Nephron progenitor cell (in vitro differentiated cells): ENCODE measurements at regions not wholly inside any gene's neighbourhood (a gene's known extent, or its start where the extent isn't known, plus 50 kb on each side); places are given as distances from the start of the nearest gene placed in this dataset.
"Not testable (repeated sequence)": the region's sequence is repeated elsewhere in the genome, so short reads cannot be mapped to it uniquely, and the experiment has no call there.

Source experiments
- DNase-seq: peaks from one replicate; pipeline ENCODE4 v3.0.0; 2021
- H3K27ac Mint-ChIP-seq: 2 replicates; pipeline ENCODE4 v1.8.0; 2021; ENCODE audit warnings: mild to moderate bottlenecking, moderate library complexity, mixed read lengths
- H3K27me3 Mint-ChIP-seq: 2 replicates; pipeline ENCODE4 v1.8.0; 2021; ENCODE audit warnings: mild to moderate bottlenecking, low read depth, mixed read lengths; ENCODE audit not compliant: poor library complexity
- H3K36me3 Mint-ChIP-seq: 2 replicates; pipeline ENCODE4 v1.8.0; 2021; ENCODE audit warnings: low read depth, mixed read lengths
- H3K4me1 Mint-ChIP-seq: 2 replicates; pipeline ENCODE4 v1.8.0; 2021; ENCODE audit warnings: mixed read lengths
- H3K4me3 Mint-ChIP-seq: 2 replicates; pipeline ENCODE4 v1.8.0; 2021; ENCODE audit warnings: mild to moderate bottlenecking, moderate library complexity, mixed read lengths
- H3K9me3 Mint-ChIP-seq: 2 replicates; pipeline ENCODE4 v1.8.0; 2021; ENCODE audit warnings: mild to moderate bottlenecking, moderate library complexity, mixed read lengths
- TF ChIP-seq, protein P1 (sequence below): fragments of 200-600 bp; sonication (generic); IDR thresholded peaks from 2 replicates; pipeline ENCODE4 v1.5.0; 2021; ENCODE audit warnings: antibody characterized with exemption

DNA sequence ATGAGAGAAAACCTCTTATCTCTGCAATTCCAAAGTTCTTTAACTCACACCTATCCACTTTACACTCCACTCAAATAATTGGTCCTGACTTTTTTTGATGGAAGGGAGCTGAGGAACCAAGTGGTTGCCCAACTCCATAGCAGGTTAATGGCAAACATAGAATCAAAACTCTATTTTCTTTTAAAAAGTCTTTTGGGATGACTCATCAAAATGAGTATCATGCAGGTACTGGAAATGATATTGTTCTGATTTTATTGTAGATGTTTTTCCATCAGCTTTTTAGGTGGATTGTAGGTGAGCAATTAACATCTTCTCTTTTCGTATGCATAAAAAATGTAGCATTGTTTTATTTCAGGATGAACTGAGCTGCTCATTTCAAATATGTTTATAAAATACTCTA is 239.5 kb downstream of the SATB1 start:
- Mint-ChIP-seq H3K4me3 (no peak overlapping the region), H3K27ac (no peak overlapping the region), H3K9me3 (no peaks in the 10 kb centered on the region), H3K4me1 (no peaks in the 10 kb centered on the region), H3K27me3 (no peaks in the 10 kb centered on the region), H3K36me3 (no peaks in the 10 kb centered on the region)
- TF ChIP-seq, protein P1, sequence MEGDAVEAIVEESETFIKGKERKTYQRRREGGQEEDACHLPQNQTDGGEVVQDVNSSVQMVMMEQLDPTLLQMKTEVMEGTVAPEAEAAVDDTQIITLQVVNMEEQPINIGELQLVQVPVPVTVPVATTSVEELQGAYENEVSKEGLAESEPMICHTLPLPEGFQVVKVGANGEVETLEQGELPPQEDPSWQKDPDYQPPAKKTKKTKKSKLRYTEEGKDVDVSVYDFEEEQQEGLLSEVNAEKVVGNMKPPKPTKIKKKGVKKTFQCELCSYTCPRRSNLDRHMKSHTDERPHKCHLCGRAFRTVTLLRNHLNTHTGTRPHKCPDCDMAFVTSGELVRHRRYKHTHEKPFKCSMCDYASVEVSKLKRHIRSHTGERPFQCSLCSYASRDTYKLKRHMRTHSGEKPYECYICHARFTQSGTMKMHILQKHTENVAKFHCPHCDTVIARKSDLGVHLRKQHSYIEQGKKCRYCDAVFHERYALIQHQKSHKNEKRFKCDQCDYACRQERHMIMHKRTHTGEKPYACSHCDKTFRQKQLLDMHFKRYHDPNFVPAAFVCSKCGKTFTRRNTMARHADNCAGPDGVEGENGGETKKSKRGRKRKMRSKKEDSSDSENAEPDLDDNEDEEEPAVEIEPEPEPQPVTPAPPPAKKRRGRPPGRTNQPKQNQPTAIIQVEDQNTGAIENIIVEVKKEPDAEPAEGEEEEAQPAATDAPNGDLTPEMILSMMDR = no peak
- DNase-seq = no peak

DNA sequence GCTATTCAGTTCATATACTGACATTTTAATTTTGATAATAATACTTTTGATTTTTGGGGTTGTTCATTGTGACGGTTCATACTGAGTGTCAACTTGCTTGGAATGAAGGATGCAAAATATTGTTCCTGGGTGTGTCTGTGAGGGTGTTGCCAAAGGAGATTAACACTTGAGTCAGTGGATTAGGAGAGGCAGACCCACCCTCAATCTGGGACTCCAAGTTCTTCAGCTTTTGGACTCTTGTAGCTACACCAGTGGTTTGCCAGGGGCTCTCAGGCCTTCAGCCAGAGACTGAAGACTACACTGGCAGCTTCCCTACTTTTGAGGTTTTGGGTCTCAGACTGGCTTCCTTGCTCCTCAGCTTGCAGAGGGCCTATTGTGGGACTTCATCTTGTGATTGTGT is 242.2 kb downstream of the SATB1 start:
- H3K27me3 Mint-ChIP-seq, H3K4me1 Mint-ChIP-seq, H3K36me3 Mint-ChIP-seq, H3K9me3 Mint-ChIP-seq, H3K27ac Mint-ChIP-seq, H3K4me3 Mint-ChIP-seq, DNase-seq: not testable (repeated sequence)

DNA sequence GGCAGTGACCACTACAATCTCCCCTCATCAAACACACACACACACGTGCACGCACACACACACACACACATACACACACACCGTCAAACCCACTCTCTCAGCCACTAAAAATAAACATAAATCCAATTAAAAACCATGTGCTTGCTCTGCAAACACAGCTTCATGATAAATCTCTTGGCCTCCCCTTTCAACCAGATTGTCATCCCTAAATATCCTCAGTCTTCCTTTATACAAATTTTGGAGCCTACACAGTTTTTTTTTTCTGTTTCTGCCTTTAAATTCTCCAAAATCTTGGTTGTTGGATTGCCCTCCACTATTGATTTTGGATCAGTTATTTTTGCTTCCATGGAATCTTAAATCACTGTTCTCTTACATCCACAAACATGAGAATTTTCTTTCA is 245.6 kb downstream of the SATB1 start:
- TF ChIP-seq, protein P1 = no peak
- no peaks in the 10 kb centered on the region for H3K4me1 Mint-ChIP-seq
- DNase-seq = no peak
- no peak overlapping the region for H3K4me3 Mint-ChIP-seq
- H3K9me3 Mint-ChIP-seq = no peaks in the 10 kb centered on the region
- H3K27ac Mint-ChIP-seq = no peak overlapping the region
- no peaks in the 10 kb centered on the region for H3K36me3 Mint-ChIP-seq
- H3K27me3 Mint-ChIP-seq = no peaks in the 10 kb centered on the region

DNA sequence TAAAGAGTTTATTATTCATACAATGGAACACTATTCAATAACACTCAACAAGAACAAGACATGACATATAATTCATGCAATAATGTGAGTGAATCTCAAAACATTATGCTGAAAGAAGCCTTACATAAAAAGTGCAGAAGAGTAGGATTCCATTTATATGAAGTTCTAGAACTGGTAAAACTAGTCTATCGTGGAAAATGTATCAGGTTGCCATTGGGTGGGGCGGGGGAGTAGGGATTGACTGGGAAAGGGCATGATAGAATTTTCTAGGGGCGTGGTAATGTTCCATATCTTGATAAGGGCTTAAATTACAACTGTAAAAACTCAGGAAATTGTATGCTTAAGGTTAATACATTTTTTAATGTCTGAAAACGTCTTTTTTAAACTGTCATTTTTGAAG is 247.9 kb downstream of the SATB1 start:
- peaks cover 10% of the 10 kb centered on the region for H3K36me3 Mint-ChIP-seq
- TF ChIP-seq, protein P1 = no peak
- peaks cover 2% of the 10 kb centered on the region for H3K27me3 Mint-ChIP-seq
- DNase-seq = no peak
- no peaks in the 10 kb centered on the region for H3K4me1 Mint-ChIP-seq
- H3K9me3 Mint-ChIP-seq = peaks cover 2% of the 10 kb centered on the region
- no peak overlapping the region for H3K27ac Mint-ChIP-seq
- no peak overlapping the region for H3K4me3 Mint-ChIP-seq

DNA sequence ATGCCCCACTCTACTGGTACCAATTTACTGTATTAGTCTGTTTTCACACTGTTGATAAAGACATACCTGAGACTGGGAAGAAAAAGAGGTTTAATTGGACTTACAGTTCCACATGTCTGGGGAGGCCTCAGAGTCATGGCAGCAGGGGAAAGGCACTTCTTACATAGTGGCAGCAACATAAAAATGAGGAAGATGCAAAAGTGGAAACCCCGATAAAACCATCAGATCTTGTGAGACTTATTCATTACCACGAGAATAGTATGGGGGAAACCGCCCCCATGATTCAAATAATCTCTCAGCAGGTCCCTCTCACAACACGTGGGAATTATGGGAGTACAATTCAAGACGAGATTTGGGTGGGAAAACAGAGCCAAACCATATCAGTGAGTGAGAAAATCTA is 251.2 kb downstream of the SATB1 start:
- H3K36me3 Mint-ChIP-seq = peaks cover 16% of the 10 kb centered on the region
- H3K27ac Mint-ChIP-seq, H3K4me1 Mint-ChIP-seq, H3K4me3 Mint-ChIP-seq, H3K27me3 Mint-ChIP-seq, H3K9me3 Mint-ChIP-seq, DNase-seq: not testable (repeated sequence)

DNA sequence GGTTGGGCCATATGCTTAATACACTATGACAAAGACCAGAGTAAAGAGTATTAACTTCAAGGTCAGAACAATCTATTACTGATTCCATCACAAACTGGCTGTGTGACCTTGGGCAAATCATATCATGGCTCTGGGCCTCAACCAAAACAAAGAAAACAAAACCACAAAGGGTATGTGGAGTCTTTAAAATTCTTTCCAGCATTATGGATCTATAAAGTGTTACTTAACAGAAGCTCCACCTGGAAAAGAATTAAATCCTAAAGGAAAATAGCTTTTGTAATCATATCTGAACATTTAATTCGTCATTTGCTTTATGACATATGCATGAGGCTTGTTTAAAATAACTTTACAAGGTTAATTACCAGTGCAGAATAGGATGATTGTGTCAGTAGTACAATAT is 265.5 kb downstream of the SATB1 start:
- TF ChIP-seq, protein P1 = no peak
- DNase-seq = no peak
- no peaks in the 10 kb centered on the region for H3K4me1 Mint-ChIP-seq
- no peaks in the 10 kb centered on the region for H3K36me3 Mint-ChIP-seq
- H3K4me3 Mint-ChIP-seq = no peak overlapping the region
- H3K9me3 Mint-ChIP-seq = no peaks in the 10 kb centered on the region
- no peak overlapping the region for H3K27ac Mint-ChIP-seq
- peaks cover 3% of the 10 kb centered on the region for H3K27me3 Mint-ChIP-seq

DNA sequence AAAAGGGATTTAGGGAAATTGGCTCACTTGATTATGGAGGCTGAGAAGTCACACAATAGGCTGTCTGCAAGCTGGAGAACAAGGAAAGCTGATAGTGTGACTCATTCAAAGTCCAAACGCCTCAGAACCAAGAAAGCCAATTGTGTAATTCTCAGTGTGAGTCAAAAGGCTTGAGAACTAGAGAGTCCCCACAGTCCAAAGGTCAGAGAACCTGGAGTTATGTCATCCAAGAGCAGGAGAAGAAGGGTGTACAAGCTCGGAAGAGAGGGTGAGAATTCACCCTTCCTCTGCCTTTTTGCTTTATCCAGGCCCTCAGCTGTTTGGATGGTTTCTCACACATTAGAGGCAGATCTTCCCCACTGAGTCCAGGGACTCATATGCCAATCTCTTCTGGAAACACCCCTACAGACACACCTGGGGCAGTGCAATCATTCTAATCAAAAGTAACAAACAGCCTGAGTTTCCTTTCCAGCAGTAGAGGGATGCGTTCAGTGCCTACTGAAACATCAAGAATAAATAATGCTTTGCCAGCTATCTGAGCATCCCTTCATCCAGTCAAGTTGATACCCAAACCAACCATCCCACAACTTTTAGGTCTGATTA is 271.5 kb downstream of the SATB1 start:
- DNase-seq = no peak

More for the DNA sequence above, 271.5 kb downstream of the SATB1 start:
- no peak overlapping the region for H3K4me3 Mint-ChIP-seq
- H3K9me3 Mint-ChIP-seq = no peaks in the 10 kb centered on the region
- no peaks in the 10 kb centered on the region for H3K4me1 Mint-ChIP-seq
- H3K27ac Mint-ChIP-seq = no peak overlapping the region
- no peaks in the 10 kb centered on the region for H3K27me3 Mint-ChIP-seq
- TF ChIP-seq, protein P1 = no peak
- H3K36me3 Mint-ChIP-seq = no peaks in the 10 kb centered on the region
